ENCODE measurements at regions not wholly inside any gene's neighbourhood (a gene's known extent, or its start where the extent isn't known, plus 50 kb on each side); places are given as distances from the start of the nearest gene placed in this dataset.

GRCh38 chr4:174389439-174389838 lies 105.7 kb downstream of the CEP44 start:
- TF ChIP-seq CTCF (conservative IDR thresholded peaks at IDR 0.05; ENCODE audit: low read length): no peak
- TF ChIP-seq EZH2phosphoT487 (IDR thresholded peaks at IDR 0.05; ENCODE audit: borderline replicate concordance): no peak
